NCI-H748 (cell line): ENCODE measurements at regions not wholly inside any gene's neighbourhood (a gene's known extent, or its start where the extent isn't known, plus 50 kb on each side); places are given as distances from the start of the nearest gene placed in this dataset.
A peak's percentile ranks its signal among the peaks of the same experiment; 100 is the strongest.

Experiments used
- DNase-seq: peaks from one replicate; lab custom pipeline; 2025; ENCODE audit not compliant: unreplicated experiment; lab: John Stamatoyannopoulos, UW

- DNase-seq, result no peak
Observed at GRCh38 chr6:149212206-149212605, 105.3 kb upstream of the TAB2 start.

GRCh38 chr6:149212892-149213801 lies 104.4 kb upstream of the TAB2 start:
- DNase-seq, result no peak

- no peak for DNase-seq
Observed at GRCh38 chr6:149213829-149214228, 103.7 kb upstream of the TAB2 start.

- no peak for DNase-seq
Observed at GRCh38 chr6:149216459-149216858, 101.1 kb upstream of the TAB2 start.

- DNase-seq, result no peak
Observed at GRCh38 chr6:149217466-149217888, 100.0 kb upstream of the TAB2 start.

GRCh38 chr6:149218471-149218870 lies 99.0 kb upstream of the TAB2 start:
- no peak for DNase-seq

- no peak for DNase-seq
Observed at GRCh38 chr6:149218915-149219314, 98.6 kb upstream of the TAB2 start.

- DNase-seq, result no peak
Observed at GRCh38 chr6:149220882-149221773, 96.4 kb upstream of the TAB2 start.

- no peak for DNase-seq
Observed at GRCh38 chr6:149221774-149222070, 95.8 kb upstream of the TAB2 start.

GRCh38 chr6:149223120-149223903 lies 94.2 kb upstream of the TAB2 start:
- DNase-seq, result no peak

GRCh38 chr6:149223904-149224351 lies 93.6 kb upstream of the TAB2 start:
- DNase-seq, result peak; percentile 46

GRCh38 chr6:149224399-149224798 lies 93.1 kb upstream of the TAB2 start:
- no peak for DNase-seq

GRCh38 chr6:149225370-149225769 lies 92.1 kb upstream of the TAB2 start:
- peak; percentile 34 for DNase-seq

- no peak for DNase-seq
Observed at GRCh38 chr6:149225946-149226345, 91.6 kb upstream of the TAB2 start.

- no peak for DNase-seq
Observed at GRCh38 chr6:149227796-149228195, 89.7 kb upstream of the TAB2 start.

GRCh38 chr6:149228311-149228955 lies 89.1 kb upstream of the TAB2 start:
- no peak for DNase-seq

- no peak for DNase-seq
Observed at GRCh38 chr6:149229096-149229495, 88.4 kb upstream of the TAB2 start.

- DNase-seq, result no peak
Observed at GRCh38 chr6:149230712-149231460, 86.6 kb upstream of the TAB2 start.

GRCh38 chr6:149231778-149232177 lies 85.7 kb upstream of the TAB2 start:
- no peak for DNase-seq
